Chondrocyte (in vitro differentiated cells): ENCODE measurements at regions not wholly inside any gene's neighbourhood (a gene's known extent, or its start where the extent isn't known, plus 50 kb on each side); places are given as distances from the start of the nearest gene placed in this dataset.

Experiments used
- DNase-seq: peaks from one replicate; pipeline ENCODE4 v3.0.0; 2021; ENCODE audit warnings: mixed read lengths, low spot score
- H3K27ac Mint-ChIP-seq: one replicate; pipeline ENCODE4 v1.8.0; 2021; ENCODE audit warnings: mild to moderate bottlenecking, moderate library complexity, mixed read lengths; ENCODE audit not compliant: unreplicated experiment
- H3K27me3 Mint-ChIP-seq: 2 replicates; pipeline ENCODE4 v1.8.0; 2021; ENCODE audit warnings: low read depth, mixed read lengths
- H3K36me3 Mint-ChIP-seq: 2 replicates; pipeline ENCODE4 v1.8.0; 2021; ENCODE audit warnings: low read depth, mixed read lengths
- H3K4me1 Mint-ChIP-seq: 2 replicates; pipeline ENCODE4 v1.8.0; 2021; ENCODE audit warnings: low read depth, mild to moderate bottlenecking, mixed read lengths
- H3K4me3 Mint-ChIP-seq: one replicate; pipeline ENCODE4 v1.8.0; 2021; ENCODE audit warnings: mild to moderate bottlenecking, moderate library complexity, mixed read lengths; ENCODE audit not compliant: unreplicated experiment
- H3K9me3 Mint-ChIP-seq: 2 replicates; pipeline ENCODE4 v1.8.0; 2021; ENCODE audit warnings: low read depth, mixed read lengths
- CTCF ChIP-seq: fragments of 200-600 bp; sonication (generic); IDR thresholded peaks from 2 replicates; pipeline ENCODE4 v1.5.0; 2021; ENCODE audit warnings: antibody characterized with exemption, mild to moderate bottlenecking, moderate library complexity

GRCh38 chr7:124645704-124646103, 119.9 kb downstream of the GPR37 start:
- Mint-ChIP-seq H3K9me3 (no peaks in the 10 kb centered on the region), H3K36me3 (no peaks in the 10 kb centered on the region), H3K4me3 (no peak overlapping the region), H3K4me1 (no peaks in the 10 kb centered on the region), H3K27me3 (no peaks in the 10 kb centered on the region), H3K27ac (no peak overlapping the region)
- DNase-seq, result no peak
- no peak for TF ChIP-seq CTCF

GRCh38 chr7:124643311-124643811, 122.2 kb downstream of the GPR37 start:
- Mint-ChIP-seq H3K27me3 (peaks cover 4% of the 10 kb centered on the region), H3K27ac (no peak overlapping the region), H3K4me3 (no peak overlapping the region), H3K36me3 (no peaks in the 10 kb centered on the region), H3K4me1 (no peaks in the 10 kb centered on the region), H3K9me3 (no peaks in the 10 kb centered on the region)
- no peak for DNase-seq
- no peak for TF ChIP-seq CTCF

- H3K4me3 Mint-ChIP-seq, result no peak overlapping the region
- no peak for TF ChIP-seq CTCF
- peaks cover 3% of the 10 kb centered on the region for H3K27me3 Mint-ChIP-seq
- peaks cover 3% of the 10 kb centered on the region for H3K36me3 Mint-ChIP-seq
- no peak for DNase-seq
- no peak overlapping the region for H3K27ac Mint-ChIP-seq
- peaks cover 7% of the 10 kb centered on the region for H3K9me3 Mint-ChIP-seq
- no peaks in the 10 kb centered on the region for H3K4me1 Mint-ChIP-seq
Measured at GRCh38 chr7:124635416-124635815, 130.2 kb downstream of the GPR37 start.

GRCh38 chr7:124633740-124634139, 131.9 kb downstream of the GPR37 start:
- Mint-ChIP-seq H3K9me3 (peaks cover 7% of the 10 kb centered on the region), H3K4me3 (no peak overlapping the region), H3K4me1 (no peaks in the 10 kb centered on the region), H3K27ac (no peak overlapping the region), H3K36me3 (peaks cover 3% of the 10 kb centered on the region), H3K27me3 (no peaks in the 10 kb centered on the region)
- no peak for DNase-seq
- TF ChIP-seq CTCF, result no peak

GRCh38 chr7:124630395-124630794, 135.2 kb downstream of the GPR37 start:
- Mint-ChIP-seq H3K27me3 (no peaks in the 10 kb centered on the region), H3K9me3 (peaks cover 12% of the 10 kb centered on the region), H3K4me3 (no peak overlapping the region), H3K4me1 (no peaks in the 10 kb centered on the region), H3K36me3 (peaks cover 3% of the 10 kb centered on the region), H3K27ac (no peak overlapping the region)
- DNase-seq, result no peak
- TF ChIP-seq CTCF, result no peak
